ENCODE measurements at regions not wholly inside any gene's neighbourhood (a gene's known extent, or its start where the extent isn't known, plus 50 kb on each side); places are given as distances from the start of the nearest gene placed in this dataset.
"Not testable (repeated sequence)": the region's sequence is repeated elsewhere in the genome, so short reads cannot be mapped to it uniquely, and the experiment has no call there.

- Histone ChIP-seq H3K27ac (no peak overlapping the region), H3K9me3 (no peaks in the 10 kb centered on the region), H3K27me3 (no peaks in the 10 kb centered on the region), H3K4me3 (no peak overlapping the region), H3K36me3 (no peaks in the 10 kb centered on the region), H3K4me1 (no peaks in the 10 kb centered on the region)
- intact Hi-C loops (cut with DNase I; ENCODE audit: low total_unique reads): no loop called here
- DNase-seq: no peak
- TF ChIP-seq POLR2A (IDR thresholded peaks at IDR 0.05) (no peak), CTCF (IDR thresholded peaks at IDR 0.05) (no peak)
These were observed 545.5 kb downstream of the TMEM114 start for GRCh38 chr16:8044796-8045195.

DNA sequence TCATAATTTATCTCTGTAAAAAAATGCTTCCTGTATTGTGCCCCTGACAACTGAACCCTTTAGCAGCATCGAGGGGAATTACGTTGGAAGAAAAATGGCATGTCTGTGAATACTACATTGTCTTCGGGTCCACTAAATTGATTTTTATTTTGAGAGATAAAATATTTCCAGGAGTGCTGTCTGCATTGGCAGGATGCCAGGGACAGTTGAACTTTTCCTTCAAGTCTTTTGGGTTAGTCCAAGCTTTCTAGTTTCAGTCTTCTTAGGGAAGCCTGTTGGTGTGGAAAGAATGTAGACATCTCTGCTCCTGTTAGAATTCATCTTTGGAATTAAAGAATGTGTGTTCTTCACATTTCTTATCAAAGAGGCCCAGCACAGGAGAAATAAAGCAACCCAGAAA, 557.9 kb downstream of the TMEM114 start:
- TF ChIP-seq CTCF (IDR thresholded peaks at IDR 0.05): no peak
- DNase-seq: no peak
- H3K9me3 ChIP-seq: no peaks in the 10 kb centered on the region

DNA sequence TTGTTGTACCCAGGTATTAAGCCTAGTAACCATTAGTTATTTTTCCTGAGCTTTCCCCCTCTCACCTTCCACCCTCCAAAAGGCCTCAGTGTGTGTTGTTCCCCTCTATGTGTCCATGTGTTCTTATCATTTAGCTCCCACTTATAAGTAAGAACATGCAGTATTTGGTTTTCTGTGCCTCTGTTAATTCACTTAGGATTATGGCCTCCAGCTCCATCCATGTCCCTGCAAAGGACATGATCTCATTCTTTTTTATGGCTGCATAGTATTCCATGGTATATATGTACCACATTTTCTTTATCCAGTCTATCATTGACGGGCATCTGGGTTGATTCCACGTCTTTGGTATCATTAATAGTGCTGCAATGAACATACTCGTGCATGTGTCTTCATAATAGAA, 560.3 kb downstream of the TMEM114 start:
- intact Hi-C loops (cut with DNase I; ENCODE audit: low total_unique reads); H3K36me3 ChIP-seq; H3K27me3 ChIP-seq; H3K4me3 ChIP-seq; H3K9me3 ChIP-seq; H3K4me1 ChIP-seq; DNase-seq; H3K27ac ChIP-seq: not testable (repeated sequence)

More for the DNA sequence above, 557.9 kb downstream of the TMEM114 start:
- intact Hi-C loops (cut with DNase I; ENCODE audit: low total_unique reads): no loop called here
- H3K4me1 ChIP-seq: no peaks in the 10 kb centered on the region
- H3K27ac ChIP-seq: no peak overlapping the region
- no peak overlapping the region for H3K4me3 ChIP-seq
- no peaks in the 10 kb centered on the region for H3K36me3 ChIP-seq
- H3K27me3 ChIP-seq: no peaks in the 10 kb centered on the region

DNA sequence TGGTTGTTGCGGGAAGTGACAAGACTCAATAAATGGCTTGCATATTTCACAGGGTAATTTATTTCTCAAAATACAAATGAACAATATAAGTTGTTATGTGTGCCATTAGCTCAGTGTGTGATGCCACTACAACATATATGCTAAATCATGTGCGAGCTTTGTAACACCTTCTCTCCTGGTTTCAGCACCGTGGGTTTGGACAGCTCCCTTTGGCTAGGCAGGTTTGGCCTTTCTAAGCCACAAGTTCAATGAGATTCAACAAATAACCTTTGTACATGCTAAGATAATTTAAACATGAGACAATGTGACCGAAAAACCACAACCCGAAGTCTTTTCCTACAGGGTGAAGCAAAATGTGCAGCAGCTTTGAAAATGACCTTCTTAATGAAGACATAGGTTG, 563.9 kb downstream of the TMEM114 start:
- Histone ChIP-seq H3K9me3 (no peaks in the 10 kb centered on the region), H3K27ac (no peak overlapping the region), H3K4me1 (no peaks in the 10 kb centered on the region), H3K36me3 (no peaks in the 10 kb centered on the region), H3K27me3 (no peaks in the 10 kb centered on the region), H3K4me3 (no peak overlapping the region)
- intact Hi-C loops (cut with DNase I; ENCODE audit: low total_unique reads): no loop called here
- no peak for DNase-seq
- no peak for TF ChIP-seq POLR2A (IDR thresholded peaks at IDR 0.05)
- TF ChIP-seq CTCF (IDR thresholded peaks at IDR 0.05): no peak

GRCh38 chr16:8023326-8023725, 567.0 kb downstream of the TMEM114 start:
- intact Hi-C loops (cut with DNase I; ENCODE audit: low total_unique reads): no loop called here
- Histone ChIP-seq H3K27ac (no peak overlapping the region), H3K9me3 (no peaks in the 10 kb centered on the region), H3K4me1 (no peaks in the 10 kb centered on the region), H3K4me3 (no peak overlapping the region), H3K36me3 (no peaks in the 10 kb centered on the region), H3K27me3 (no peaks in the 10 kb centered on the region)
- TF ChIP-seq POLR2A (IDR thresholded peaks at IDR 0.05) (no peak), CTCF (IDR thresholded peaks at IDR 0.05) (no peak)
- DNase-seq: no peak

GRCh38 chr16:8005096-8005860, 585.0 kb downstream of the TMEM114 start:
- Histone ChIP-seq H3K27me3 (no peaks in the 10 kb centered on the region), H3K4me3 (no peak overlapping the region), H3K27ac (no peak overlapping the region), H3K4me1 (no peaks in the 10 kb centered on the region), H3K36me3 (no peaks in the 10 kb centered on the region), H3K9me3 (no peaks in the 10 kb centered on the region)
- DNase-seq: no peak
- intact Hi-C loops (cut with DNase I; ENCODE audit: low total_unique reads): no loop called here
- no peak for TF ChIP-seq CTCF (IDR thresholded peaks at IDR 0.05)
- no peak for TF ChIP-seq POLR2A (IDR thresholded peaks at IDR 0.05)
